H1 (cell line): ENCODE measurements at regions not wholly inside any gene's neighbourhood (a gene's known extent, or its start where the extent isn't known, plus 50 kb on each side); places are given as distances from the start of the nearest gene placed in this dataset.

Source experiments
- CTCF ChIA-PET: fragments of 300-600 bp; sonication (Branson Sonifier 250); formaldehyde crosslinking; loops from one replicate; lab custom pipeline; 2021; ENCODE audit not compliant: partially characterized antibody; lab: Charles Lee
- POLR2A ChIA-PET: fragments of 300-600 bp; sonication (Branson Sonifier 250); formaldehyde crosslinking; loops from one replicate; lab custom pipeline; 2021; ENCODE audit warnings: inconsistent platforms; ENCODE audit not compliant: partially characterized antibody; lab: Charles Lee
- DNase-seq, 2 experiments: peaks; one replicate each; pipeline versions ENCODE4 v3.0.0 to v3.0.0-alpha.2; 2010 to 2022; ENCODE audit warnings: low spot score in 2 of 2, low read depth in 1 of 2, mixed read lengths in 1 of 2
- FAIRE-seq: peaks from 2 replicates; lab custom pipeline; 2011; peaks lifted over from hg19 to GRCh38; lab: Jason Lieb, UNC
- H2AFZ ChIP-seq: 2 replicates; pipeline ENCODE4 v1.8.1; 2012; ENCODE audit warnings: low read length, inconsistent platforms
- H2AK5ac ChIP-seq: 2 replicates; pipeline ENCODE4 v1.6.1; 2013; ENCODE audit warnings: low read depth, low read length
- H2BK120ac ChIP-seq: replicated peaks from 2 replicates; pipeline ENCODE3; 2013; ENCODE audit warnings: low read depth, low read length, inconsistent platforms
- H2BK12ac ChIP-seq: 2 replicates; pipeline ENCODE4 v1.6.1; 2013; ENCODE audit warnings: low read depth, low read length
- H2BK15ac ChIP-seq: 2 replicates; pipeline ENCODE4 v1.6.1; 2013; ENCODE audit warnings: low read length
- H2BK20ac ChIP-seq: 2 replicates; pipeline ENCODE4 v1.6.1; 2013; ENCODE audit warnings: low read length
- H2BK5ac ChIP-seq: 2 replicates; pipeline ENCODE4 v1.6.1; 2013; ENCODE audit warnings: low read depth, low read length
- H3K14ac ChIP-seq: 2 replicates; pipeline ENCODE4 v1.6.1; 2013; ENCODE audit warnings: inconsistent platforms; ENCODE audit not compliant: insufficient read length
- H3K18ac ChIP-seq: 2 replicates; pipeline ENCODE4 v1.6.1; 2013; ENCODE audit warnings: low read length; ENCODE audit errors: extremely low read depth
- H3K23ac ChIP-seq: 2 replicates; pipeline ENCODE4 v1.6.1; 2013; ENCODE audit warnings: inconsistent platforms; ENCODE audit not compliant: insufficient read length
- H3K23me2 ChIP-seq: 2 replicates; pipeline ENCODE4 v1.6.1; 2013; ENCODE audit warnings: low read depth, low read length
- H3K27ac ChIP-seq: 2 replicates; pipeline ENCODE4 v1.6.1; 2011; ENCODE audit warnings: low read depth, low read length, inconsistent platforms
- H3K27me3 ChIP-seq, 4 experiments: replicated peaks in 1 of 4; 1 replicate in 1 of 4; 2 replicates in 3 of 4; pipeline versions ENCODE4 v1.6.1 to v1.8.1; 2011 to 2013; ENCODE audit warnings: low read length in 3 of 4, mild to moderate bottlenecking in 3 of 4, inconsistent platforms in 2 of 4, mixed read lengths in 2 of 4, moderate library complexity in 1 of 4; ENCODE audit not compliant: control insufficient read depth in 3 of 4, insufficient read depth in 3 of 4; ENCODE audit errors: extremely low read depth in 1 of 4
- H3K36me3 ChIP-seq, 4 experiments: 2 replicates each; pipeline versions ENCODE4 v1.6.1 to v1.8.1; 2011 to 2013; ENCODE audit warnings: mild to moderate bottlenecking in 4 of 4, low read length in 3 of 4, moderate library complexity in 2 of 4, control low read depth in 1 of 4, inconsistent platforms in 1 of 4; ENCODE audit not compliant: insufficient read depth in 4 of 4, control insufficient read depth in 2 of 4
- H3K4ac ChIP-seq: replicated peaks from 2 replicates; pipeline ENCODE3; 2013; ENCODE audit warnings: low read length, low read depth, mixed read lengths, inconsistent platforms; ENCODE audit not compliant: insufficient read length
- H3K4me1 ChIP-seq, 4 experiments: replicated peaks in 1 of 4; 1 replicate in 1 of 4; 2 replicates in 3 of 4; pipeline versions ENCODE4 v1.6.1 to v1.8.1; 2011 to 2013; ENCODE audit warnings: low read length in 3 of 4, inconsistent platforms in 2 of 4, mixed read lengths in 1 of 4; ENCODE audit not compliant: insufficient read depth in 4 of 4, control insufficient read depth in 3 of 4
- H3K4me2 ChIP-seq, 2 experiments: 2 replicates each; pipeline versions ENCODE4 v1.6.1 to v1.8.1; 2011 to 2013; ENCODE audit warnings: low read depth in 2 of 2, low read length in 2 of 2, control low read depth in 1 of 2, inconsistent platforms in 1 of 2, mild to moderate bottlenecking in 1 of 2; ENCODE audit not compliant: insufficient read depth in 1 of 2
- H3K4me3 ChIP-seq, 4 experiments: fragments of 200-600, 300-600 bp in 1 of 4; sonication (generic), shearing (Covaris generic), sonication (Bioruptor Twin) in 1 of 4; 2 replicates each; pipeline versions ENCODE4 v1.5.1 to v1.8.1; 2011 to 2016; ENCODE audit warnings: low read length in 4 of 4, low read depth in 3 of 4, control low read depth in 2 of 4, inconsistent platforms in 2 of 4, mild to moderate bottlenecking in 2 of 4, mixed read lengths in 1 of 4, moderate library complexity in 1 of 4; ENCODE audit not compliant: insufficient read depth in 2 of 4; ENCODE audit errors: extremely low read depth in 1 of 4
- H3K56ac ChIP-seq: replicated peaks from 2 replicates; pipeline ENCODE3; 2013; ENCODE audit warnings: low read depth, mild to moderate bottlenecking, mixed read lengths, low read length, inconsistent platforms; ENCODE audit not compliant: insufficient read length
- H3K79me1 ChIP-seq: 2 replicates; pipeline ENCODE4 v1.6.1; 2013; ENCODE audit warnings: low read depth, low read length, control low read depth
- H3K79me2 ChIP-seq, 2 experiments: 2 replicates each; pipeline versions ENCODE4 v1.6.1 to v1.8.1; 2012 to 2013; ENCODE audit warnings: low read length in 2 of 2, mild to moderate bottlenecking in 2 of 2, inconsistent platforms in 1 of 2; ENCODE audit not compliant: insufficient read depth in 2 of 2, control insufficient read depth in 1 of 2
- H3K9ac ChIP-seq, 4 experiments: replicated peaks in 1 of 4; 1 replicate in 1 of 4; 2 replicates in 3 of 4; pipeline versions ENCODE4 v1.6.1 to v1.8.1; 2011 to 2013; ENCODE audit warnings: low read depth in 3 of 4, low read length in 3 of 4, control low read depth in 2 of 4, mild to moderate bottlenecking in 2 of 4, moderate library complexity in 2 of 4, inconsistent platforms in 1 of 4; ENCODE audit errors: extremely low read depth in 1 of 4
- H3K9me3 ChIP-seq, 2 experiments: 2 replicates each; pipeline versions ENCODE4 v1.6.1 to v1.8.1; 2012 to 2013; ENCODE audit warnings: mild to moderate bottlenecking in 2 of 2, moderate library complexity in 2 of 2, control low read depth in 1 of 2, inconsistent platforms in 1 of 2, low read depth in 1 of 2, low read length in 1 of 2, mixed read lengths in 1 of 2; ENCODE audit not compliant: insufficient read depth in 2 of 2
- H4K20me1 ChIP-seq, 2 experiments: replicated peaks in 1 of 2; 2 replicates each; pipeline versions ENCODE3 to v1.8.1; 2011 to 2013; ENCODE audit warnings: inconsistent platforms in 2 of 2, low read length in 2 of 2, mild to moderate bottlenecking in 1 of 2; ENCODE audit not compliant: insufficient read depth in 2 of 2, control insufficient read depth in 1 of 2
- H4K5ac ChIP-seq: 2 replicates; pipeline ENCODE4 v1.6.1; 2013; ENCODE audit warnings: low read length, low read depth, mixed read lengths, inconsistent platforms; ENCODE audit not compliant: insufficient read length
- H4K8ac ChIP-seq: 2 replicates; pipeline ENCODE4 v1.8.0; 2013; ENCODE audit warnings: mild to moderate bottlenecking, moderate library complexity, low read length, inconsistent platforms; ENCODE audit not compliant: insufficient read depth; ENCODE audit errors: extremely low read depth
- H4K91ac ChIP-seq: replicated peaks from 2 replicates; pipeline ENCODE3; 2013; ENCODE audit warnings: low read length, mixed read lengths, inconsistent platforms; ENCODE audit not compliant: insufficient read length
- CBX8 ChIP-seq: fragments of 300-800, 300-1000 bp; sonication (generic); IDR thresholded peaks from 2 replicates; pipeline ENCODE4 v1.7.1; 2016; ENCODE audit warnings: low read depth, low read length, borderline replicate concordance
- GTF2F1 ChIP-seq: IDR thresholded peaks from 2 replicates; pipeline ENCODE4 v1.6.1; 2012; ENCODE audit warnings: low read depth, low read length, improper control_type of control experiment, borderline replicate concordance
- JUND ChIP-seq: IDR thresholded peaks from 2 replicates; pipeline ENCODE4 v1.6.1; 2011; ENCODE audit warnings: mild to moderate bottlenecking, improper control_type of control experiment, low read length
- NANOG ChIP-seq: IDR thresholded peaks from 2 replicates; pipeline ENCODE4 v1.6.1; 2011; ENCODE audit warnings: low read length, low read depth, mild to moderate bottlenecking, inconsistent platforms; ENCODE audit not compliant: insufficient read depth, poor library complexity, severe bottlenecking
- NRF1 ChIP-seq: IDR thresholded peaks from 2 replicates; pipeline ENCODE4 v1.6.1; 2011; ENCODE audit warnings: mild to moderate bottlenecking, low read depth, low read length, improper control_type of control experiment
- POU5F1 ChIP-seq: IDR thresholded peaks from 2 replicates; pipeline ENCODE4 v1.6.1; 2011; ENCODE audit warnings: low read depth, mild to moderate bottlenecking, low read length, moderate library complexity
- RAD21 ChIP-seq, 2 experiments: IDR thresholded peaks in 1 of 2; conservative IDR thresholded peaks in 1 of 2; 2 replicates each; pipeline ENCODE4 v1.6.1; 2011; ENCODE audit warnings: low read depth in 2 of 2, low read length in 2 of 2, improper control_type of control experiment in 1 of 2, inconsistent platforms in 1 of 2, mild to moderate bottlenecking in 1 of 2, moderate library complexity in 1 of 2
- RXRA ChIP-seq: IDR thresholded peaks from 2 replicates; pipeline ENCODE4 v1.6.1; 2011; ENCODE audit warnings: low read depth, mild to moderate bottlenecking, low read length, moderate library complexity; ENCODE audit not compliant: insufficient read depth
- SIX5 ChIP-seq: IDR thresholded peaks from 2 replicates; pipeline ENCODE4 v1.6.1; 2011; ENCODE audit warnings: mild to moderate bottlenecking, low read depth, low read length
- SP1 ChIP-seq: IDR thresholded peaks from 2 replicates; pipeline ENCODE4 v1.6.1; 2011; ENCODE audit warnings: low read depth, low read length
- WGBS, 2 experiments: shearing (Covaris generic) in 1 of 2; methylation state at CpG; one replicate each; pipeline versions ENCODE4 v1.1.6 to v1.1.7; 2013 to 2015; ENCODE audit warnings: low lambda C conversion rate in 2 of 2, mixed read lengths in 2 of 2, inconsistent platforms in 1 of 2, low coverage in 1 of 2, missing lambda C conversion rate in 1 of 2; ENCODE audit not compliant: insufficient replicate concordance in 2 of 2, insufficient coverage in 1 of 2, insufficient read length in 1 of 2; ENCODE audit errors: extremely low coverage in 1 of 2, missing lambda C conversion rate in 1 of 2; 5-methylcytosine and 5-hydroxymethylcytosine counted together
- TF ChIP-seq, protein P1 (sequence below): IDR thresholded peaks from 2 replicates; pipeline ENCODE4 v1.6.1; 2012; ENCODE audit warnings: low read length, inconsistent platforms

GRCh38 chr2:239818086-239818485 lies 207.1 kb downstream of the NDUFA10 start:
- H3K27me3 ChIP-seq = no peaks in the 10 kb centered on the region
- H4K91ac ChIP-seq = no peak overlapping the region
- H3K4me3 ChIP-seq = no peak overlapping the region
- H3K36me3 ChIP-seq = no peaks in the 10 kb centered on the region
- no peak for FAIRE-seq
- H4K5ac ChIP-seq = no peak overlapping the region
- no peaks in the 10 kb centered on the region for H3K9me3 ChIP-seq
- H3K18ac ChIP-seq = no peak overlapping the region
- ChIA-PET POLR2A (no interaction called here), CTCF (no interaction called here)
- no peak overlapping the region for H3K27ac ChIP-seq
- DNase-seq = no peak
- no peak overlapping the region for H3K9ac ChIP-seq
- WGBS, 2 experiments = 98% methylated on average over 4 of the region's 5 CpGs; no CpG with 5 or more reads in 1 of the 2 experiments
- no peak overlapping the region for H2BK15ac ChIP-seq
- no peak overlapping the region for H3K23ac ChIP-seq
- no peak overlapping the region for H2AFZ ChIP-seq
- H4K20me1 ChIP-seq = no peaks in the 10 kb centered on the region
- no peak overlapping the region for H3K56ac ChIP-seq
- H3K4ac ChIP-seq = no peak overlapping the region
- no peaks in the 10 kb centered on the region for H3K23me2 ChIP-seq
- H2BK120ac ChIP-seq = no peak overlapping the region
- no peak overlapping the region for H2BK5ac ChIP-seq
- H2AK5ac ChIP-seq = no peak overlapping the region
- H3K4me2 ChIP-seq = no peak overlapping the region
- no peak overlapping the region for H2BK20ac ChIP-seq
- no peak for TF ChIP-seq SP1
- no peak for TF ChIP-seq RAD21 (IDR thresholded peaks at IDR 0.05 in 1 of 2, conservative IDR thresholded peaks at IDR 0.05 in 1 of 2; ENCODE audit: low read depth in 2 of 2, low read length in 2 of 2)
- no peak for TF ChIP-seq SIX5
- no peak for TF ChIP-seq CBX8
- no peak for TF ChIP-seq POU5F1
- no peak for TF ChIP-seq RXRA
- TF ChIP-seq, protein P1, sequence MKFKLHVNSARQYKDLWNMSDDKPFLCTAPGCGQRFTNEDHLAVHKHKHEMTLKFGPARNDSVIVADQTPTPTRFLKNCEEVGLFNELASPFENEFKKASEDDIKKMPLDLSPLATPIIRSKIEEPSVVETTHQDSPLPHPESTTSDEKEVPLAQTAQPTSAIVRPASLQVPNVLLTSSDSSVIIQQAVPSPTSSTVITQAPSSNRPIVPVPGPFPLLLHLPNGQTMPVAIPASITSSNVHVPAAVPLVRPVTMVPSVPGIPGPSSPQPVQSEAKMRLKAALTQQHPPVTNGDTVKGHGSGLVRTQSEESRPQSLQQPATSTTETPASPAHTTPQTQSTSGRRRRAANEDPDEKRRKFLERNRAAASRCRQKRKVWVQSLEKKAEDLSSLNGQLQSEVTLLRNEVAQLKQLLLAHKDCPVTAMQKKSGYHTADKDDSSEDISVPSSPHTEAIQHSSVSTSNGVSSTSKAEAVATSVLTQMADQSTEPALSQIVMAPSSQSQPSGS = no peak
- TF ChIP-seq NANOG = no peak
- TF ChIP-seq NRF1 = no peak
- TF ChIP-seq GTF2F1 = no peak
- TF ChIP-seq JUND = no peak
- H3K4me1 ChIP-seq = no peaks in the 10 kb centered on the region; a peak in 2 of 7 replicates
- H3K14ac ChIP-seq = no peak overlapping the region
- no peak overlapping the region for H2BK12ac ChIP-seq
- H3K79me2 ChIP-seq = no peaks in the 10 kb centered on the region
- H3K79me1 ChIP-seq = no peaks in the 10 kb centered on the region
- H4K8ac ChIP-seq = no peak overlapping the region
